ENCODE measurements at regions not wholly inside any gene's neighbourhood (a gene's known extent, or its start where the extent isn't known, plus 50 kb on each side); places are given as distances from the start of the nearest gene placed in this dataset.

DNA sequence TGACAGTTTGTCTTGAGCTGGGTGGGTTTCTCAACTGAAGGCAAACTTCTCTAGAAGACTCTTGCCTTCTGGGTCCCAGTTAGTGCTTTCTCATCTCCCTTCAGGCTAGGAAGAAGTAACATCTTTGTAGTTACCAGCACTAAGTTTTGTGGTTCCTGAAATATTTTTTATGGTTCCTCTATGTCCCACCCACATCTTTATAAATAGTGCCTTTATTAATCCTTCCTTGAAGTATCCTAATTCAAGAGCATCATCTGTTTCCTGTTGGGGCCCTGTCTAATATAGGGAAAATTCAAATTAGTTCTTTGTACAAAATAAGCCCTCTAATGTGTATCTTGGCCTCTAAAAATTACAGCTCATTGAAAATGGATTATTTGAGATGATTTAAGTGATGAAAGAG lies 147.4 kb upstream of the MAOA start:
- peak; percentile 78 for DNase-seq (ENCODE audit: low spot score)

GRCh38 chrX:43510209-43510608 lies 145.9 kb upstream of the MAOA start:
- no peak for DNase-seq (ENCODE audit: low spot score)

GRCh38 chrX:43513085-43513484 lies 143.0 kb upstream of the MAOA start:
- DNase-seq (ENCODE audit: low spot score): no peak

- DNase-seq (ENCODE audit: low spot score): no peak
These were observed 141.3 kb upstream of the MAOA start for GRCh38 chrX:43514820-43515219.

DNA sequence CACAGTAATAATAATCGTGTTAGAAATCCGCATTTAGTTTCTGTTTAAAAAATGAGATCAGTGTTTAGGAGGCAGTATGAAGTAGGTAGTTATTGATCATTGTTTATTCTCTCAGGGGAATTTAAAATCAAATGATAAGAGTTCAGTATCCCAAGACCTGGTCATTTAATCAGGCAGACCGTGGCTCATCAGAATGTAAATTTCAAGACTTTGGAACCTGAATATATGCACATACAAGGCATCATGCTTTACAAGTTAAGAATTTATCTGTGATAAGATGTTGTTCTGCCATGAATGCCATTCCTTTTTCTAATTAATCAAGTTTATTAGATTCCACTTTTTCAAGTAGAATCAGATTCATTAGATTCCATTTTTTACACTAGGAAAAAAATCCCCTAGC lies 133.5 kb upstream of the MAOA start:
- no peak for DNase-seq (ENCODE audit: low spot score)

- DNase-seq (ENCODE audit: low spot score): no peak
These were observed 130.0 kb upstream of the MAOA start for GRCh38 chrX:43525901-43526610.

- no peak for DNase-seq (ENCODE audit: low spot score)
These were observed 129.2 kb upstream of the MAOA start for GRCh38 chrX:43526878-43527277.

GRCh38 chrX:43527801-43528200 lies 128.3 kb upstream of the MAOA start:
- DNase-seq (ENCODE audit: low spot score): no peak

- no peak for DNase-seq (ENCODE audit: low spot score)
These were observed 125.3 kb upstream of the MAOA start for GRCh38 chrX:43530837-43531236.

GRCh38 chrX:43540318-43540717 lies 115.8 kb upstream of the MAOA start:
- DNase-seq (ENCODE audit: low spot score): no peak

DNA sequence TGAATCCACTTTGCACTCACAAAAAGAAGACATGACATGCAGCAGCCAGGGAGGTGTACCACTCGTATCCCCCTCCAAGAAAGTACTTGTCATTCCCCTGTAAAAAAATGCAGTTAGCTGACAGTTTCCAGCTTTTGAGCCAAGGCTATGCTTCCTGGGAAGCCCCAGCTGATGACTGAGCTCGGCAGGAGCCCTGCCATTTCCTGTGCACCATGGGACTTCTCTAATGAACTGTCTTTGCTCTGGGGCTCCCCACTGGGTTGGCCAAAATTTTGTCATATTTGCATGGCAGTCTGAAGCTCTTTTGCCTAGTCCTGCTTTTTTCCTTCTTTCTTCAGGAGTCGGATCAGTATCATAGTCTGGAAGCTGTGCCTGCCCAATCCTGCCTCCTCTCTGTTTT lies 104.5 kb upstream of the MAOA start:
- no peak for DNase-seq (ENCODE audit: low spot score)

DNA sequence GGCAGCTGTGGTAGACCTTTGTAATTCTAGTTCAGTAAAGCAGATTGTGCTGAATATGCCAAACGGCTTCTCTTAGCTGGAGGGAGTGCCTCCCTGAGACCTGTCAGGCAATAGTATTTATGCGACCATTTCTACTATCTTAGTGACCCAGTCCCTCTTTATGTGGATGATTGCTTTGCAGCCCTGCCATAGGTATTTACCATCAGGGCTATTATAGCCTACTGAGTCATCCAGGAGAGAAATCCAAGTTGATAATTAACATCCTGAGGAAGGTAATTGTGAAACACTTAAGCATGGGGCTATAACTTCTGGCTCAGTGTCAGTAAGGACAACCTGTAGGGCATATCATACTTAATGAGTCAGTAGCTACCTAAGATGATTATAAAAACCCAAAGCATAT lies 103.9 kb upstream of the MAOA start:
- DNase-seq (ENCODE audit: low spot score): no peak

- DNase-seq (ENCODE audit: low spot score): peak; percentile 34
These were observed 103.4 kb upstream of the MAOA start for GRCh38 chrX:43552703-43553102.

DNA sequence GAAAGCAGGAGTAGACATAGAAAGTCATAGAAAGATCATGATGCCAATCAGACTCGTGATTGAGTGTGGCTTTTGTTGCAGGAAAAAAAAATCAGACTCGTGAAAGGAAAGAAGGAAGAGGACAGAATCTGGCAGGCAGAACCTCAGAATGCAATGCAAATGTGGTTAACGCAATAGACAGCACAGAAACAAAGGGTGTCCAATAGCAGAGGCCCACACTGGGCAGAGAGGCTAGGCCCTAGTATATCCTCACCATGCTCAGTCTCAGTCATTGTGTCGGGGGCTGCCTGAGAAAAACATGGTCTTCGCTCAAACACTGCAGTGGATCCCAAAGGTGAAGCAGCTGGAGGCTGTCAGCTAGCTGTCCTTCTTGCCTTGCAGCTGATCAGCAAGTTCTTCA lies 102.8 kb upstream of the MAOA start:
- DNase-seq (ENCODE audit: low spot score): no peak

GRCh38 chrX:43556207-43556606 lies 99.9 kb upstream of the MAOA start:
- peak; percentile 70 for DNase-seq (ENCODE audit: low spot score)

GRCh38 chrX:43557792-43558191 lies 98.3 kb upstream of the MAOA start:
- DNase-seq (ENCODE audit: low spot score): peak; percentile 59

DNA sequence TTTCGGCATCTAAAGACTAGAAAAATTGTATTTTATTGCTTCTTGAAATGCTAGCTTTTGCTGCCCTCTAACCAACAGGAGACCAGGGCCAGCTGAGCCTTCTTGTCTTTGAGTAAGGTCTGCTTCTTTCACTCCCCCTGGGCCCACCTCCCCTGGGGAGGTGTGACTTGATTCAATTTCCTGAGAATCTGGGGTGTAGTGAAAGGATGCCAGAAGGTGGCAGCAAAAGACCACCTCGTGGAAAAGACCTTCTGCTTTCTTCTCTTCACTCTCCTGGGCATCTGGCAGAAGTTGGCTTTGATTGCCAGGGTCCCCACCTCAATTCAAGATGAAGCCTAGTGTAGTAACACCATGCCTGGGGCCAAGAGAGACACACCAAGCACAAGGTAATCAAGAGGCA lies 96.5 kb upstream of the MAOA start:
- DNase-seq (ENCODE audit: low spot score): no peak

DNA sequence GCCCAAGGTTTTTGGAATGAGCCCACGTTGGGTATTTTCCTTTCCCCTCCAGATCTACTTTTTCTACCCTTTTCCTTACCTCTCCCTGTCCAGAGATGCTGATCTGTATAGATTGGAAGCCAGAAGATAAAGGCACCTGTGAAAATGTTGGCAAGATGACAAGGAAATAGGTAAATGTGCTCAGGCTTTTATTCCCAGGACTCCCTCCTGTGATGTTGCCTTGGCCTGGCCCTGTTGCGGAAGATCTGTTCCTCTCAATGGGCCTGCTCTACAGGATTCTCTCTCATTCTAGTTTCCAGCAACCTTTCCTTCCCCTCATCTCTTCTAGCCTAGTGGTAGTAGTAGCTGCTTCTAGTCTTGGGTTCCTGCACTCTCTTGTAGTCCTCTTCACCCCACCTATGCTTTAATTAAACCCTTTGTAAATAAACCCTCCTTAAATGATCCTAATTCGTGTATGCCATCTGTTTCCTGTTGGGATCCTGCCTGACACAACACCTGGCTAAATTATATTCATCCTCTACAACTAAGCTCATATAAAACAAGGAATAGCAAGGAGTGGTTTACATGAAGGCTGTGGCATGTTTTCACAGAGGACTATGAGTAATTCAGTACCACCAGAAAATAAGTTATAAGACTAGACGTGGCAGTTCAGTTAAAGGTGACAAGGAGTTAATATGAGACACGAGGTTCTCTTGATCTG lies 95.7 kb upstream of the MAOA start:
- no peak for DNase-seq (ENCODE audit: low spot score)

DNA sequence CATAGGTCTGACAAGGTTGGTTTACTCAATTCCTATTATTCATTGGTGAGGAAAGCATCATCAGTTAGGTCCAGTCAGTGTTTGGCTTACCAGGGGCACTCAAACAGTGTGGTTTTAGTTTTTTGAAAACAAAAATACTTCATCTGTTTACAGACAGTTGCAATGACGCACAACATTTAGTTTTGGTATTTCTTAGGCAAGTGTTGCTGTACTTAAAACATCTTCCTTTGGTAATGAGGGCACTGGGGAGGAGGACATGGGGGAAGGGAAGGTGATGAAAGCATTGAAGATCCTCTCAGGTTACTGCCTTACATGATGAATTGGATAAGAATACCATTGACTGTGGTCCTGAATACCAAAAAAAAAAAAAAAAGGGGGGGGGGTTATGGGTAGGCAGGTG lies 93.7 kb upstream of the MAOA start:
- DNase-seq (ENCODE audit: low spot score): no peak

DNA sequence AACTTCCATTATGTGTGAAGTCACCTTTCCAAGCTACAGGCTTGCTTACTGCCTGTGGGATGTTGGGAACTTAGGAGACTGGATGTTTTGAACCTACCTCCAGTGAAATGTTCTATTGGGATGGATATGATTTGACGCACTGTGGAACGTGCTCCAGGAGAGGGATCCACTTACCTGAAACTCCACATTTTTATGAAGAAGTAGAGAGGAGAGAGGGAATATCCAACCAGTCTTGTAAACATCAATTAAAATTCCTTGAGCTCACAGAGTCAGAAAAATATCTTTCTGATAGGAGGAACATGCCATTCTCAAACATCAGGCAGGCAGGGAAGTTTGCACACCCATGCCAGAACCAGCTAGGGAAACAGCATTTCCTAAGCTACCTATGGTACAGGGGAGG lies 91.1 kb upstream of the MAOA start:
- no peak for DNase-seq (ENCODE audit: low spot score)

DNA sequence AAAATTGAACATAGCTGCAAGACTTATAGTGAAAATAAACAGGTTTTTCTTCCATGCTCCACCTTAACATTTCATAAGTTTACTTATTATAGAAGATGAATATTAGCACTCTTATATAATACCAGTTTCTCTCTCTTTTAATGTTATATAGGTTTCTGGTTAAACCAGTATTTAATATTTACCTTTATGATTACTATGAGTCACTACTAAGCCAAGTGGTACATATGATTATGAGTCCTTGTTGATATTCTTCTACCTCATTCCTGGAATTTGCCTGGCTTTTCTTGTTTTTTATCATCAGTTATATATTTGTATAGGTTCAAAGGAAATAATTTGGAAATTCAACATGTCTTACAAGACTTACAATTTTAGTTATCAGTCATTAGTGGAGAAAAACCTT lies 89.9 kb upstream of the MAOA start:
- DNase-seq (ENCODE audit: low spot score): no peak

DNA sequence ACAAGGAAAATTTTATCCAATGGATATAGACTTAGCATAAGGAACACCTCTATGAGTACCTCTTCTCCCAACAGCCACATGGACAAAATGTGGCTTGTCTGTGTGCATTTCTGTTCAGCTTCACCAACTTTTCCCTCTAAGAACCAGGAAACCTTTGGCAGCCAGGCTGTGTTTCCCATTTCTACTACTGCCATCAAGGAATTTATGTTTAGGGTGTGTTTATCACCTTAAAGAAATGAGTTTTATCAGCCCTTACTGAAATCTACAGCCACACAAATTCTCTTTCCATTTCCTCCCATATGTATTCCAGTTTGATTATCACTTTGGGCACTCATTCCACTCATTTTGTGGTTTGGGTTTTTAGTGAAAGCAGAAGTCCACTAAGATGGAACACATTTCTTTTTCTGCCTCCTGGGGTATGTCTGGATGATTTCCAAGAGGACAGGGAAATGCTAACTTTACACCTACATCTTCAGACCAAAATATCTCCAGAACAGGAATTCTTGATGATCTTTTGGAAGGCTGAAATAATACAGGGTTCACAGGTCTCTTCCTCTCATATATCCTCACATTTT lies 82.6 kb upstream of the MAOA start:
- no peak for DNase-seq (ENCODE audit: low spot score)

GRCh38 chrX:43580621-43581020 lies 75.5 kb upstream of the MAOA start:
- DNase-seq (ENCODE audit: low spot score): no peak

GRCh38 chrX:43581167-43581566 lies 74.9 kb upstream of the MAOA start:
- no peak for DNase-seq (ENCODE audit: low spot score)
